Nucleus accumbens (tissue), 56 donors: ENCODE measurements at regions not wholly inside any gene's neighbourhood (a gene's known extent, or its start where the extent isn't known, plus 50 kb on each side); places are given as distances from the start of the nearest gene placed in this dataset.
"Not testable (repeated sequence)": the region's sequence is repeated elsewhere in the genome, so short reads cannot be mapped to it uniquely, and the experiment has no call there.

Source experiments
- DNase-seq, 56 donors: peaks; one replicate each; lab custom pipeline; 2025; lab: John Stamatoyannopoulos, UW

DNA sequence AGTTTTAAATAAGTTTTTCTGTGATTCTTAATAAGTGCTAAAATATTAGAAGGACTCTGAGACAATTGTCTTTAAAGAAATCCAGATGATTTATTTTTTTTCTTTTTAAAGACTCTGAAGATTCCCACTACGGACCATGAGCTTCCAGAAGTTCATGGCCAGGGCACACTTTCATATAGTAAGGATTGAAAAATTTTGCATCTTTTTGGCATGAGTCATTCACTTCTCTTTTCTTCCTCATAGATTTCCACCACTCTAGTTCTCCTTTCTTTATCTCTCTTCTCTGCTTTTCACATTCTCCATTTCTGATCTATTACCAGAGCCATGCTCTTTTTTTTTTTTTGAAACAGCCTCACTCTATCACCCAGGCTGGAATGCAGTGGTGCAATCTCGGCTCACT lies 385.8 kb downstream of the FLRT2 start:
- no peak for DNase-seq

DNA sequence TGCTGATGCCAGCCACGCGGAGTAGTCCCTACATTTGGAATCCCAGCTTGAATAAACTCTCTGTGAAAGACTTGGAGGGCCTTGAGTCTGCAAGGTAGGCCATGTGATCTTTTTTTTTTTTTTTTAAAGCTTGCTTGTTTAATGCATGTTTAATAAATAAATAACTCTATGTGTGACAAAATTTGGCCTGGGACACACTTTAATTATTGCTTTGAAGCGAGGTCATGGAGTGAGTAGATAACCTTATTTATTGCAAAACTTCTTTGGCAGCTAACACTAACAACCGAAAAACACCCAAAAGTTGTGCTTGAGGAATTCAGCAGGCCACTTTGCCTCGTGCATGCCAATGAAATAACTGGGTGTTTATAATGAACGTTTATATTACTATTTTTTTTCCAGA lies 382.2 kb downstream of the FLRT2 start:
- no peak for DNase-seq

DNA sequence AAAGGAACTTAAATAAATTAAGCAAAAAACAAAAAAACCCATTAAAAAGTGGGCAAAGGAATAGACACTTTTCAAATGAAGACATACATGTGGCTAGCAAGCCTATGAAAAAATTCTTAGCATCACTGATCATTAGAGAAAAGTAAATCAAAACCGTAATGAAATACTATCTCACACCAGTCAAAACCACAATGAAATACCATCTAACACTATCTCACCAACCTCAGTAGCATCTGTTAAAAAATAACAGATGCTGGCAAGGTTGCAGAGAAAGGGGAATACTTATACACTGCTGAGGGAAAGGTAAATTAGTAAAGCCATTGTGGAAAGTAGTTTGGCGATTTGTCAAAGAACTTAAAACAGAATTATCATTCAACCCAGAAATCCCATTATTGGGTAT lies 381.1 kb downstream of the FLRT2 start:
- no peak for DNase-seq

DNA sequence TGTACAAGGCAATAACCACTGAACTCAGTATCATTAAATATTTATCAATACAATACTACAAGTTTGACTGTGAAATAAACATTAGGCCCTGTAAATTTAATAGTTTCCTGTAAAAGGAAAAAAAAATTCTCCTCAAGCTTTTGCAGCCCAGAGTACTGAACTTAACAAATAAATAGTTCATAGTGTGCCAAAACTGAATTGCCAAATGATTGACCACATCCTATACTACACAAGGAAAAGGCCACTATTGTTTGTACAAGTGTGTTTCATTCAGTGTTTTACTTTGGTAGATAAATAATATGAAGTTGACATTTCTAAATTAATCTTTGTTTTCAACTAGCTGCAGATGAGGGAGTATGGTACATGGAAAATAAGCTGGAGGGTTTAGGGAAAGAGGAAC lies 379.6 kb downstream of the FLRT2 start:
- no peak for DNase-seq

DNA sequence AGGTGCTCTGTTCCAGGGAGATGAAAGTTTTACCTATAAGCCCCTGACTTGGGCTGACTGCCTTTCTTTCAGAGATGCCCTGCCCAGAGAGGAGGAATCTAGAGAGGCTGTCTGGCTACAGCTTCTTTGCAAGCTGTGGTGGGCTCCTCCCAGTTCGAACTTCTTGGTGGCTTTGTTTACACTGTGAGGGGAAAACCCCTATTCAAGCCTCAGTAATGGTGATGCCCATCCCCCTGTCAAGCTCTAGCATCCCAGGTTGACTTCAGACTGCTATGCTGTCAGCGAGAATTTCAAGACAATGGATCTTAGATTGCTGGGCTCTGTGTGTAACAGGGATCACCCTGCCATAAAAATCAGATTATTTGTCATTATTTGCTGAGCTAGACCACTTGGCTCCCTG lies 377.6 kb downstream of the FLRT2 start:
- no peak for DNase-seq

DNA sequence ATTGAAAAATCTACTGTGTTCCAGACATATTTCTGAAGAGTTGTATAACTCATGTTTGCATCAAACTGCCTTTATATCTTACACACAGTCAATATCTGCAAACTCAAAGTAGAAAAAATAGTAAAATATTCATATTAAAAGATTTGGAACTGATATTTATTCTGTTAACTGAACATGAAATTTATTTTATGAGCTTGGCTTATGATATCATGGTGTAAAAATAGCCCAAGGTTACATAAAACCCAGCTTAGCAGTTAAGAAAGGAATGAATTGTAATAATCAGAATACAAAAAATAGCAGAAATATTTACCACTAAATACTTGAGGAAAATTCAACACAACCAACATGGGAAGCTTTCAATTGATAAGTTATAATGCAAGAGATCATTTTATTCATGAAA lies 367.9 kb downstream of the FLRT2 start:
- no peak for DNase-seq

DNA sequence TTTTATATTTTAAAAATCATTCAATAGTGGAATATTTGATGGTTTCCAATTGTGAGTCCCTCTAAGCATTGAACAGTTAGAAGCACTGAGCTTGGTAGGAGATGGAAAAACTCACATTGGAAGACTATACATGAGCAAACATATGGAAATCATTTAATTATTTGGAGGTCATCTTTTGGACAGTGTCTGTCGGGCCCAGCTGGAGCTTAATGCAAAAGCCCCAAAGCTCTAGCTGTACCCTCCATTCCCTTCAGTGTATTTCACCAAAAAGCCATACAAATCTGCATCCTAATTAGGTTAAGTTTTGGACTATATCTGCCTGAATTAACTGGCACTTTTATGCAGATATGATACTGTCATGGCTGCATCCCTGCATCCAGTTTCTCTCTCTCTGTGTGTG lies 365.7 kb downstream of the FLRT2 start:
- no peak for DNase-seq

DNA sequence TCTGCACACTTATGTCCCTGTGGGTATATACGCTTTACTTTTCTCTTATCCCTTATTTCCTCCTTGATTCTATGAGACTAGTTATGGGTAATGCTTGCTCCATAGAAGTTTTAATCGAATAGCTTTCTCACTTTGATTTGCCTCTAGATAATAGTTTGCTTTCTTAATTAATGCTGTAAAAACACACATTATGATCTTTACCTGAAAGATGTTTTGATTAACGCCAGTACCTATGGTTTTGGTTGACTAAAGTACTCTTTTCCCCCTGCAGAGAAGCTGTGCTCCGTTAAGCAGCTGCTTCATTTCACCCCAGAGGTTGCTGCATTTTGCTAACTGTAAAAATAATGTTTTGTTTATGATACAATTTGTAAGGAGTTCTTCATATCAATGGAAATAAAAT lies 362.3 kb downstream of the FLRT2 start:
- DNase-seq = no peak

DNA sequence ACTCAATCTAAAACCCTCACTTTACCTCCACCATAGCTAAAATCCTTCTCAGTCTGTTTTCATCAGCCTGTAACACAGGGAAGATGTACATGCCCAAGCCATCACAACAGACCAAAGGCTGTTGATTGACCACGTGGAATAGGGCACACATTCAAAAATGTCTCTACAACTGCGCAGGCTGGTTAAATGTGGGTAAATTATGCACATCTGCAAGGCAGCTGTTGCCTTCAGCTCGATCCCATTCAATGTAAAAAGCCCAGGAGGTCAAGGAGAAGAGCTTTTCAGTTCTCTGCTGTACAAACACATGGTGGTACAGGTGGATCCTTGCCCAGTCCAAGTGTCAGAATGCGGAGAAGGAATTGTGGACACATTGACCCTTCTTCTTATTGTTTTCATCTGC lies 354.0 kb downstream of the FLRT2 start:
- no peak for DNase-seq

DNA sequence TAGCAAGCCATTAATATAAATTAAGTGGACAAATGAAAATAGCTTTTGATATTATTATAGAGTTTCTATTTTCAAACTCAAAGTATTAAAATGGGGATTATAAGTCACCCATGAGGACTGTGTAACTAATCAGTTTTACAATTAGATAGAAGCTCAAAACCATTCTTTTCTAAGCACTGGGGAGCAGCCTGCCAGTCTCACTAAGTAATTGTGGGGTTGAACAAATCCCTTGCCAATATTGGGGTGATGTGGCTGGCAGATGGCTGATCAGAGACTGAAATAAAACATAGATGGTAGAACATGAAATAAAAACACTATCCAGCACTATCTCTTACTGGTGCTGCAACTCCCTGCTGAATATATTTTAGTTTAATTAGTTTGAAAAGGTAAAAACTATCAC lies 353.2 kb downstream of the FLRT2 start:
- no peak for DNase-seq

DNA sequence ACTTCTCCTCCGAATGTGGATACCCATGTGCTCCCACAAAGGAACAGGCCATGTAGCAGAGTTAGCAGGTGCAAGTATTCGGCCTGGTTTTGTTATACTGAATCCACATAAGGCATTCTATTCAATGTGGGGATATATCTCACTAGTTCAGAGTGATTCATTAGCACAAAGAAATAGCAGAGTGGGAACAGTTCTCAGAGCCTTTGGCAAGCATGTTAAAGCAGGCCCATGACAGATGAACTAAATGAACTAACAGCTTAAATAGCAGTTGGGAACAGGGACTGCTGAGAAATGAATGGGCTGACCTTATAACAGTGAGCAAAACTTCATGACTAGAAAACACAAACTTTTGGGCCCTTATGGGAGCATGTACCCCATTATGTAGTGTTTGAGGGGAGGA lies 352.0 kb downstream of the FLRT2 start:
- no peak for DNase-seq

DNA sequence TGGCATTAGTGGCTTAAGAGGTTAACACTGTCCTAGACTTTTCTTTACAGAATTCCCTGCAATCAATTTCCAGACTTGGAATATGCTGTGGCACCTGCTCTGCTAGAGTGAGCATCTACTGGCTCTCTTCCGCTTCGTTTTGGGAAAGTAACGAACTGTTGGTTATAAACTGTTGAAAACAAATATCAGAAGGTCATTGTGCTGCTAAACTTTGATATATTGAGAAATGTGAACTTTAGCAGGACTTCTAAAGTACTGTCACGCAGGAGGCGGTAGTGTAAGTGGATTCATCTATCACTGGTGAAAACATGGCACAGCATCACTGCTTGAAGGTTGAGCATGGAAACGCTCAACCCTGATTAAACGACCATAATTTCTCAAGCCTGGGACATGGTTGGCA lies 348.9 kb downstream of the FLRT2 start:
- DNase-seq = no peak

DNA sequence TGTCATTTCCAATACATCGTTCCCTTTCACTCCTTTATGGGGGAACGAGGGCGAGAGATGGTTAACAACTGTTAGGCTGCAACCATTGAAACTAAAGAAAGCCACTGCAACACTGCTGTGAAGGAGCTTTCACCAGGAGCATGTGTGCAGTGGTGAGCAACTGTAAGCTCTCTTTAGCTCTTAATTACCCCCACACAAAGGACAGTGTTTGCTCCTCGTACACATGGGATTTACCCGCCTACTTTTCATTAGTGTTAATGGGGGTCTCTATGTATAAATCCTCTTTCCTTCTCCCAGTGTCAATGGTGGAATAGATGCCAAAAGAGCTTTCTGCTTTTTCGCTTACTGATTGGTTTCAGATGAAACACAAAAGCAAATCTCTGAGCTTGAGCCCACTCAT lies 343.1 kb downstream of the FLRT2 start:
- no peak for DNase-seq

DNA sequence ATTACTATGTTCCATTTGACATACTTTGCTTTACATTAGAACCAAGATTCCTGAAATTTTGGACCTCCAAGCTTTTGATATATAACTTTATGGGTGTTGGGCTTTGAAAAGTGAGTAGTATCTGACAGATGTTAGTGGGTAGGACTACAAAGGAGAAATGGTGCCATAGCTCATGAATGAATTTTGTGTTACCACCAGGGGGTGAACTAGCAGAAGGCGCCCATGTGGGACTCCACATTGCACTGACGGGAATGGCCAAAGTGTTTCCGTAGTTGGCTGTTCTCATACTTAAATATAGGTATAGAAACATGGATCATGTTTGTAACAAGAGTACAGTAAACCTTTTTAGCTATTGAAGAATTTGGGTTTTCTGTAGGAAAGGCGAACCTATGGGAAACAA lies 337.5 kb downstream of the FLRT2 start:
- DNase-seq = no peak

DNA sequence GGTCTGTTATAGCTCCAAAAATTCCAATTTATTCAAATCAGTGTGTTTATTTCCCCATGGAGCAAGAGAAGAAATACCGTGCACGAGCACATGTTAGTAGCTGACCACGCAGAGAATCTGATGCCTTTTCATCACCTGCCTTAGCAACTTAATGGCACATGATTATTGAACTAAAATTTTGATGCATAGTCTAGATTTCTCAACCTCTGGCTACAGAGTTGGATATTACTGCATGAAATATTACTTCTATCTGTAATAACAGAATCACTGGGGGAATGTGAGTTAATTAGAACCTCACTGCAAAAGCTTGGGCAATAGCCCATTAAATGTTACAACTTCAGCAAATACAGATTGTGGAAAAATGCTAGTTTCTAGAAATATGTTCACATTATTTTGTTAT lies 335.8 kb downstream of the FLRT2 start:
- no peak for DNase-seq

DNA sequence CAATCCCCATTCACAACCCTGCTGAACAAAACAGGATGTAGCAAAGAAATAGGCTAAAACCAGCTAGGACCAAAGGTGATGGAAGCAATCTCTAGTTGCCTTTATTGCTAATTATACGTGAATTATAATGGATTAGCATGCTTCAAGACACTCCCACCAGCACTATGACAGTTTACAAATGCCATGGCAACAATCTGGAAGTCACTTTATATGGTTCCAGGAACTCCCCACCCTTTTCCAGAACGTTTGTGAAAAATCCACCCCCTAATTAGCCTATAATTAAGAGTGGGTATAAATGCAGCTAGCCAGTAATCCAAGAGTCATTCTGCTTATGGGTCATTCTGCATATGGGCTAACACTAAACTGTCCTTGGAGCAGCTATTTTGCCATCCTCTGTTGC lies 328.7 kb downstream of the FLRT2 start:
- DNase-seq = no peak

DNA sequence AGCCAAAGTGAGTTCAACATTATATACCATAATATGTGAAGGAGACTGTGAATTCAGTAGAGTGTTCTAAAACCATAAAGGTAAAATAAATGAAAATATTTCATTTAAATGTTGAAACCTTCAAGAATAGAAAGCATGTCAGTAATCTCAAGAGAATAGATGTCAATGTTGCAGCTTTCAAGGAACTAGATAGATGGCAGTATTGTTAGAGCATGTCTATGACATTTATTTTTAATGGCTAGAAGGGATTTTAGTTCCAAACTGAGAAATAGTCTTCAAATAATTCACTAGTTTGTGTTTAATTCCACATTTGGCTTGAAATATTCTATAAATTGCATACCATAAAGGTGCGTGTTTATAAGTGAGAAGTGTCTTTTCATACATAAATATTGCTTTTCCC lies 326.5 kb downstream of the FLRT2 start:
- no peak for DNase-seq

DNA sequence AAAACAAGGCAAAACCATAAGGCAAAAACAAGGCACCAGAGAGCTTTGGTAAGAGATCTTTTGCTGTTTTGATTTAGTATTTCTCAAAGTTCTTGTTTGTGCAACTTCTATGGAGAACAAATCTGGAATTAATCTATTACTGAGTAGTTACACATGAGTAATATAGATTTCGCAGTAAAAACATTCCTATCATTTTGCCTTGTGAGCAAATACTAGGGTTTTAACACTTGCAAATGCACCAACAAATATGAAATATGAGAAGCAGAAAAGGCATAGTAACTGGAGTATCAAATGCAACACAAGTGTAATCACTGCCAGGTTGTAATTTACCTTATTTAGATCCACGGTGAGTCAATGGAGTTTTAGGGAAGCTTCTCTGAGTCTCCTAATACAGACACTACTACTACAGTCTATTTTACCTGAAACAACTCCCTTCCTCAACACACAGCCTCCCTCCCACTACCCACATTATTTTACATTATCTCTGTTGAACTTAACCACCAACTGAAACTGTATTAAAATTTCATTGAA lies 324.1 kb downstream of the FLRT2 start:
- no peak for DNase-seq

DNA sequence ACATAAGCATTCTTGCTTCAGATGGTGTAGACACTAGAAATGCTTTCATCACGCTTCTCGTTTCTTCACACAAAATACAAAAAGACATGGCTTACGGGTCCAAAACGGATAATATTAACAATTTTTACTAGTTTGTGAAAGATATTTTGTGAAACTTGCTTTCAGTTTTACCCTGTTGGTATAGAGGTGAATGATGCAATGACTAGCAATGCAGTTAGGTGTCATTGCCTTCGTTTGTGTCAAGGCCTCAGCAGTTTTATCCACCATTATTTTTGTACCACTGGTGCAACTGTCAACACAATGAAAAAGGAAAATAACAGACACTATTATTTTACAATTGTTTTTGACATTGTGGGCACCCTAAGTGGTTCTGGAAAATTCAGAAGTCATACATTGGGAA lies 323.0 kb downstream of the FLRT2 start:
- no peak for DNase-seq

DNA sequence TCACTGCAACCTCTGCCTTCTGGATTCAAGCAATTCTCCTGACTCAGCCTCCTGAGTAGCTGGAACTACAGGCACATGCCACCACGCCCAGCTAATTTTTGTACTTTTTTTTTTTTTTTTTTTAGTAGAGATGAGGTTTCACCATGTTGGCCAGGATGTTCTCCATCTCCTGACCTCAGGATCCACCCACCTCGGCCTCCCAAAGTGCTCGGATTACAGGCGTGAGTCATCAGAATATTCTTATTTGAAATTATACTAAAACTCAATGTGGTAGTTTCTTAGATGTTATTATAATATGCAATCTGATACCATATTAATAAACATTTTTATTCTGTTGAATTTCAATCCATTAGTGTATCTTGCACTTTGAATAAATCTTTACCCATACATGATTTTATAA lies 322.2 kb downstream of the FLRT2 start:
- DNase-seq = not testable (repeated sequence)

DNA sequence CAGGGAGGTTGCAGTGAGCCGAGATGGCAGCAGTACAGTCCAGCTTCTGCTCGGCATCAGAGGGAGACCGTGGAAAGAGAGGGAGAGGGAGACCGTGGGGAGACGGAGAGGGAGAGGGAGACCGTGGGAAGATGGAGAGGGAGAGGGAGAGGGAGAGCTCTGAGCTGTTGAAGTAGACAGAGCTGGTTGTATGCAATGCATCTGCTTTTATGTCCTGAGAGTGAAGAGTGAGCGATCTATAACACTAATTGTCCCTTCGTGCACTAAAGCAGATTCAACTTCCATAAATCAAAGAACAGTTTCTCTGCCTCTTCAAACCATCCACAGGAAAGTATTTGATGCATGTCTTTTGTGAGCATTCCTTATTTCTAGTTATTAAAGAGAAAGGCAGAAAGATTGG lies 300.6 kb downstream of the FLRT2 start:
- not testable (repeated sequence) for DNase-seq

DNA sequence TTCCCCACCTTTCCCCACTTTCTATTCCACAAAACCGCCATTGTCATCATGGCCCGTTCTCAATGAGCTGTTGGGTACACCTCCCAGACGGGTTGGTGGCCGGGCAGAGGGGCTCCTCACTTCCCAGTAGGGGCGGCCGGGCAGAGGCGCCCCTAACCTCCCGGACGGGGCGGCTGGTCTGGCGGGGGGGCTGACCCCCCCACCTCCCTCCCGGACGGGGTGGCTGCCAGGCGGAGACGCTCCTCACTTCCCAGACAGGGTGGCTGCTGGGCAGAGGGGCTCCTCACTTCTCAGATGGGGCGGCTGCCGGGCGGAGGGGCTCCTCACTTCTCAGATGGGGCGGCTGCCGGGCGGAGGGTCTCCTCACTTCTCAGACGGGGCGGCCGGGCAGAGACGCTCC lies 299.7 kb downstream of the FLRT2 start:
- DNase-seq = not testable (repeated sequence)

DNA sequence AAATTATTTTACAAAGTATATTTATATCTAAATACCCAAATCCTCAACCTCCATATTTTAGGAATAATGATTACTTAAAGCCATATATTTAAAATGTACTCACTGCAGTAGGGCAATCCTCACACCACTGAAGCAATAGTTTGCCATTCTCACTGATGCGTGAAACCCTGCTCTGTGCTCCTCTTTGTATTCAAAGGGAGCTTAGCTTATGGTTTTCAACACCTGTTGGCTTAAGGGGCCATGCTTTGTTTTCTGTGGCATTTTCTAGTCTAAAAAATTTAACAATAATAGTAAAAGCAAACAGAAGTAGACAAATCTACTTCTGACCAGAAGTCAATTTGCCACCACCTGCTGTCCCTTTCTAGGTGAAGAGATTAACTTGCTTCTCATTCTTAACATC lies 294.6 kb downstream of the FLRT2 start:
- no peak for DNase-seq

DNA sequence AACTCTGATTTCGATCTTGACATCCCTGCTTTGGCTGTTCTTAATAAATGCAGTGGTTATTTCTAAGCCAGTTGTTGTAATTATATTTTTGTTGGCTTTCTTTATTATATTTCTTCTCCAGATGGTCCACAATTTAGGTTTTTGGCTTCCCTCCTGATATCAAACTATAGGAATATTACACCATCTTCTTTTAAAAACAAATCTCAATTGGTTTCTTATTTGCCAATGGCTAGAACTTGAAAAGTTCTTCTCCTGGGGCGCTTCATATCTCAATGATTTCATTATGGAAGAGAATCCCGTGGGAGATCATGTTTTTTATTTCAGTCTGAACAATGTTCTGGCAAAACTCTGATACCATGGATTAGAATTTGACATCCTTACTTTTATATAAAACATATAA lies 292.3 kb downstream of the FLRT2 start:
- DNase-seq = no peak
